Pancreas (tissue), 10 donors: ENCODE measurements at regions not wholly inside any gene's neighbourhood (a gene's known extent, or its start where the extent isn't known, plus 50 kb on each side); places are given as distances from the start of the nearest gene placed in this dataset.

ENCODE experiments used
- ATAC-seq, 4 donors: fragments of 200-7000 bp; cut with Tn5 transposase; one replicate each; pipeline versions ENCODE4 v1.8.0 to v1.9.1; 2020; ENCODE audit warnings: mild to moderate bottlenecking in 4 of 4, moderate library complexity in 4 of 4
- DNase-seq, 6 donors: peaks; one replicate each; pipeline ENCODE4 v3.0.0-alpha.2; 2020
- FAIRE-seq: peaks from 2 replicates; lab custom pipeline; 2012; peaks lifted over from hg19 to GRCh38; lab: Jason Lieb, UNC
- H3K27ac ChIP-seq, 4 donors: fragments of 200-600 bp; sonication (generic); 1 replicate in 3 of 4; 2 replicates in 1 of 4; pipeline versions ENCODE4 v1.5.0 to v1.8.0; 2020
- H3K27me3 ChIP-seq, 4 donors: fragments of 200-600 bp; one replicate each; pipeline ENCODE4 v1.8.0; 2021
- H3K36me3 ChIP-seq, 3 donors: fragments of 200-600 bp; sonication (generic) in 1 of 3; one replicate each; pipeline versions ENCODE4 v1.5.0 to v1.8.0; 2020 to 2021
- H3K4me1 ChIP-seq, 3 donors: fragments of 200-600 bp; one replicate each; pipeline ENCODE4 v1.8.0; 2021
- H3K4me3 ChIP-seq, 4 donors: fragments of 200-600 bp; sonication (generic) in 2 of 4; one replicate each; pipeline versions ENCODE4 v1.5.0 to v1.8.0; 2020 to 2021
- H3K9me3 ChIP-seq, 4 donors: fragments of 200-600 bp; one replicate each; pipeline ENCODE4 v1.8.0; 2021
- WGBS, 2 donors: extraction: QIAGEN DNeasy Blood & Tissue Kit; methylation state at CpG; one replicate each; pipeline ENCODE4 v1.1.7; 2013; 5-methylcytosine and 5-hydroxymethylcytosine counted together
- intact Hi-C, 3 donors: fragments of 100-400 bp; cut with DNase I; formaldehyde crosslinking; loops; one replicate each; pipeline versions ENCODE4 v1.11.1 to v1.14.2; 2022
- TF ChIP-seq, protein P1 (sequence below), 4 donors: fragments of 200-600 bp; sonication (generic) in 3 of 4; IDR thresholded peaks; one replicate each; pipeline versions ENCODE4 v1.5.0 to v1.8.0; 2021; ENCODE audit warnings: antibody characterized with exemption in 4 of 4
- donor health status: healthy with polysubstance abuse.
- donor health status: DM: no; HTN: no; CAD: no; lungs with moderate emphysema.
- donor health status: DM: no; HTN: no; CAD: no.
- donor health status: control.
- donor health status: control.
- donor health status: Bipolar disorder and iron deficiency.
- donor health status: DM: yes; HTN: yes; CAD: no.
- donor health status: DM: no; HTN: no; CAD: no.
- donor health status: DM: no; HTN: no; CAD: no.
- donor health status: DM: yes; HTN: yes; CAD: no.

DNA sequence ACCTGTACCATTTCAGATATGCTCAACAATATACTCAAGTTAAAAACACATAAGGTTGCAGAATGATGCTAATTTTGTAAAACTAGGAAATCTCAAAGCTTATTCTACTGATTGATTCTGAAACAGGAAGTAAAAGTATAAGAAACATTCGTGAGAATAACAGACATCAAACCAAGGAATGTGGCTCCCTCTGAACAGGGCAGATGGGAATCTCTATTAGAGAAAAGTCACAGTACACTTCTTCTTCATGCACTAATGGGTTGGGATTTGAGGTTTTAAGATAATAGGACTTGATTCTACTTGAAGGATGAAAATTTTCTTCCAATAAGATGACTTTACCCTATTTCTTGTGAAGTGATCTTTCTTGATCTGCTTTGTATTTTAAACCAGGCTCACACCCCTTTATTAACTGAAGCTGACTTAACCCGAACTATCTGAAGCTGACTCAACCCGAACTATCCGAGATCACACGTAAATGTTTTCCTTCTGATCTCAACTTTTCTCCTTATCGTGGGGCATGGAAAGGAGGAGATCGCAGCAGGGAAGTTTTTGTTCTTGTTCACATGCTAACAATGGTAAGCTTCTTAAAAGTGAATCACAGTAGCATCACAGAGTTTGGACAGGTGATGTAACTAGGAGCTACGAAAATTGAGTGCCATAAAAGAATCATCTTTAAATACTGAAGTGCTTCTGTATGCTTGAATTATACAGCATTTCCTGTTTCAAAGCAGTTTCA lies 363.1 kb upstream of the ZFP42 start:
- H3K9me3 ChIP-seq: no peaks in the 10 kb centered on the region
- no peaks in the 10 kb centered on the region for H3K36me3 ChIP-seq
- H3K4me3 ChIP-seq: no peak overlapping the region
- H3K4me1 ChIP-seq: no peaks in the 10 kb centered on the region
- no peak for ATAC-seq
- H3K27me3 ChIP-seq: no peaks in the 10 kb centered on the region
- TF ChIP-seq, protein P1, sequence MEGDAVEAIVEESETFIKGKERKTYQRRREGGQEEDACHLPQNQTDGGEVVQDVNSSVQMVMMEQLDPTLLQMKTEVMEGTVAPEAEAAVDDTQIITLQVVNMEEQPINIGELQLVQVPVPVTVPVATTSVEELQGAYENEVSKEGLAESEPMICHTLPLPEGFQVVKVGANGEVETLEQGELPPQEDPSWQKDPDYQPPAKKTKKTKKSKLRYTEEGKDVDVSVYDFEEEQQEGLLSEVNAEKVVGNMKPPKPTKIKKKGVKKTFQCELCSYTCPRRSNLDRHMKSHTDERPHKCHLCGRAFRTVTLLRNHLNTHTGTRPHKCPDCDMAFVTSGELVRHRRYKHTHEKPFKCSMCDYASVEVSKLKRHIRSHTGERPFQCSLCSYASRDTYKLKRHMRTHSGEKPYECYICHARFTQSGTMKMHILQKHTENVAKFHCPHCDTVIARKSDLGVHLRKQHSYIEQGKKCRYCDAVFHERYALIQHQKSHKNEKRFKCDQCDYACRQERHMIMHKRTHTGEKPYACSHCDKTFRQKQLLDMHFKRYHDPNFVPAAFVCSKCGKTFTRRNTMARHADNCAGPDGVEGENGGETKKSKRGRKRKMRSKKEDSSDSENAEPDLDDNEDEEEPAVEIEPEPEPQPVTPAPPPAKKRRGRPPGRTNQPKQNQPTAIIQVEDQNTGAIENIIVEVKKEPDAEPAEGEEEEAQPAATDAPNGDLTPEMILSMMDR (IDR thresholded peaks at IDR 0.05): no peak
- H3K27ac ChIP-seq: no peak overlapping the region
- FAIRE-seq: no peak
- intact Hi-C loops: no loop called here
- DNase-seq: no peak
- 58 to 68% methylated on average over 8 of the region's 8 CpGs for WGBS, 2 donors

DNA sequence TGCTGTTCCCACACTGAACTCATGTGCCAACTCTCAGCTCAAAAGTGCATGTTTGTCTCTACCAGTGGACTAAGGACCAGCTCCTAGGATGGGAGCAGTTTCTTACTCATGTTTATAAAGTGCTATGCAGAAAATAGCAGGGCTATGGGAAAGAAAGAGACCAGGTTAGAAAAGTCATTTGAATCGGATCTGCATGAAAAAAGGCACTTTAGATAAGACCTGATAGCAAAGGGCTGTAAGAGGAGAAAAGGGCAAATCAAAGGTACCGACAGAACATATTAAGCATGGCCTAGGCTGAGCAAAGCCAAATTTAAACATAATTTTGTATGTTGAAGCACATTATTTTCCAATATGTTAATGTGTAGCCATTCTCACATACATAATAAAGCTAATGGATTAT lies 362.3 kb upstream of the ZFP42 start:
- intact Hi-C loops: no loop called here
- Histone ChIP-seq H3K36me3 (no peaks in the 10 kb centered on the region), H3K4me1 (no peaks in the 10 kb centered on the region), H3K9me3 (no peaks in the 10 kb centered on the region), H3K27ac (no peak overlapping the region), H3K4me3 (no peak overlapping the region), H3K27me3 (no peaks in the 10 kb centered on the region)
- WGBS, 2 donors: 49 to 52% methylated on average over 2 of the region's 2 CpGs
- FAIRE-seq (no peak), ATAC-seq (no peak), DNase-seq (no peak)
- TF ChIP-seq, protein P1 (IDR thresholded peaks at IDR 0.05): no peak

DNA sequence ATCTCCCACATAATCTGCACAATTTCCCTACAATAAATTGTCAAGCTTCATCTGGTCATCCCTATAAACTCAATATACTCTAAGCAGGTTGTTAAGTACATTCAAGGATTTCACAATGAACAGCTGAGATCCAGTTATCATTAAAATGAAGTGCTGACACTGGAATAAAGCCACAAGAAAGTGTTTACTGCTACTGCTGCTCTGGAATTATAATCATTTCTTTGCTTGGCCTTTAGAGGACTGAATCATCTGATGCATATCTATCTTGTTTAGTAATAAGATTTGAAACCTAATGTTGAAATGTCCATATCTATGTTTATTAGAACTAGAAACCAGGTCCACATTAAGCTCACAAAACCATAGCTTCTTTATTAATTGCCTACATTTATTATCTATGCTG lies 338.6 kb upstream of the ZFP42 start:
- FAIRE-seq: no peak
- Histone ChIP-seq H3K36me3 (no peaks in the 10 kb centered on the region), H3K4me1 (no peaks in the 10 kb centered on the region), H3K4me3 (no peak overlapping the region), H3K27me3 (no peaks in the 10 kb centered on the region), H3K27ac (no peak overlapping the region), H3K9me3 (no peaks in the 10 kb centered on the region)
- DNase-seq: no peak
- intact Hi-C loops: no loop called here
- TF ChIP-seq, protein P1 (IDR thresholded peaks at IDR 0.05): no peak
- no peak for ATAC-seq

DNA sequence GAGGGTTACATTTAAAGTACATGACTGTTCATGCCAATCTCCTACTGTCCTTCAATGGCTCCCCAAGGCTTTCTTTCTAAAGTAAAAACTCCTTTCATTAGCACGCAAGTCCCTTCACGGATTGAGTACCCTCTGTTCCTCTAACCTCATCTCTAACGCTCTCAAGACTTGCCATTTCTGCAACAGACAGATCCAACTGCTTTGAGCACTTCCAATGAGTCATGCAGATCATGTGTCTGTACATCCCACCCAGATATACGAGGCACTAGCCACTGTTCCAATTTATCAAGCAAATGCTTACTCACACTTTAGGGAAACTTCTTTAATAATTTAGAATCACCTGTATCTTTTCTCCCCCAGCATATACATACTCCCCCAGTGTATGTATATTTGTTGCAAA lies 332.5 kb upstream of the ZFP42 start:
- H3K9me3 ChIP-seq: no peaks in the 10 kb centered on the region
- H3K27me3 ChIP-seq: no peaks in the 10 kb centered on the region
- 56 to 72% methylated on average over 4 of the region's 4 CpGs for whole genome bisulfite sequencing, 2 donors
- no peaks in the 10 kb centered on the region for H3K4me1 ChIP-seq
- ATAC-seq (no peak), DNase-seq (no peak), FAIRE-seq (no peak)
- no peaks in the 10 kb centered on the region for H3K36me3 ChIP-seq
- intact Hi-C loops: no loop called here
- TF ChIP-seq, protein P1 (IDR thresholded peaks at IDR 0.05): no peak
- H3K27ac ChIP-seq: no peak overlapping the region
- H3K4me3 ChIP-seq: no peak overlapping the region

DNA sequence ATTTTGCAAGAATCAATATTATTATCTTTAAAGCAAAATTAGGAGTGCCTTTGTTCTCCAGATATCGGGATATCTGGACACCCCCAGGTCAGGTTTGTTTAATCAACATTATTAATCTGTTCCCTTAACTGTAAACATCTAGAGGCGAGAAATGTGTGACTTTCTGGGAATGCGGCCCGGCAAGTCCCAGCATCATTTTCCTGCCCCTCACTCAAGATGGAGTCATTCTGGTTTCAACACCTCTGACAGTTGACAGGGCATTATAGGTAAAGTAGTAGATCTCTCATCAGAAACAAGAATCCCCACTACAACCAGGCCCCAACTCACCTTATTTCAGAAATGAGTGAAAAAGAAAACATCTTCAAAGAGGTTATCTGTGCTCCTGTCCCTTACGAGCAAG lies 331.6 kb upstream of the ZFP42 start:
- H3K4me1 ChIP-seq: no peaks in the 10 kb centered on the region
- H3K4me3 ChIP-seq: no peak overlapping the region
- intact Hi-C loops: no loop called here
- H3K27ac ChIP-seq: no peak overlapping the region
- WGBS, 2 donors: 41 to 42% methylated on average over 5 of the region's 5 CpGs
- DNase-seq (no peak), ATAC-seq (no peak), FAIRE-seq (no peak)
- no peaks in the 10 kb centered on the region for H3K36me3 ChIP-seq
- H3K27me3 ChIP-seq: no peaks in the 10 kb centered on the region
- TF ChIP-seq, protein P1 (IDR thresholded peaks at IDR 0.05): no peak
- no peaks in the 10 kb centered on the region for H3K9me3 ChIP-seq
